ENCODE measurements at regions not wholly inside any gene's neighbourhood (a gene's known extent, or its start where the extent isn't known, plus 50 kb on each side); places are given as distances from the start of the nearest gene placed in this dataset.

DNA sequence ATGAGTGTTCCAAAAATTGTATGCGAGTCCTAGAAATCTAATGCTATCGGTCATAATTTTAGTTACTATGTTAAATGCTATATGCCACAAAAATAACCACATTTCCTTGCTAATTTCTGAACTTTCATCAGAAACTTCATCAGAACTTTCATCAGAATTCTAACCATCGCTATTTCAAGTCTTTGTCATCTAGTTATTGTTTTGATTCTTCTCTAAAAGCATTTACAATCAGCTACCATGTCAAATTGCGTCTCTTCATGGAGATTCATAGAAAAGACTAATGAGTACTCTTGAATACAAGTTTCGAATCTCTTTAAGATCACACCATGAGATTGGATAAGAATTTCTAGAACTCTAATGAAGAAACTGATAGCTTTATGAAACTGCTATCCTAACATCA lies 52.7 kb upstream of the TM9SF2 start:
- TF ChIP-seq, protein P1, sequence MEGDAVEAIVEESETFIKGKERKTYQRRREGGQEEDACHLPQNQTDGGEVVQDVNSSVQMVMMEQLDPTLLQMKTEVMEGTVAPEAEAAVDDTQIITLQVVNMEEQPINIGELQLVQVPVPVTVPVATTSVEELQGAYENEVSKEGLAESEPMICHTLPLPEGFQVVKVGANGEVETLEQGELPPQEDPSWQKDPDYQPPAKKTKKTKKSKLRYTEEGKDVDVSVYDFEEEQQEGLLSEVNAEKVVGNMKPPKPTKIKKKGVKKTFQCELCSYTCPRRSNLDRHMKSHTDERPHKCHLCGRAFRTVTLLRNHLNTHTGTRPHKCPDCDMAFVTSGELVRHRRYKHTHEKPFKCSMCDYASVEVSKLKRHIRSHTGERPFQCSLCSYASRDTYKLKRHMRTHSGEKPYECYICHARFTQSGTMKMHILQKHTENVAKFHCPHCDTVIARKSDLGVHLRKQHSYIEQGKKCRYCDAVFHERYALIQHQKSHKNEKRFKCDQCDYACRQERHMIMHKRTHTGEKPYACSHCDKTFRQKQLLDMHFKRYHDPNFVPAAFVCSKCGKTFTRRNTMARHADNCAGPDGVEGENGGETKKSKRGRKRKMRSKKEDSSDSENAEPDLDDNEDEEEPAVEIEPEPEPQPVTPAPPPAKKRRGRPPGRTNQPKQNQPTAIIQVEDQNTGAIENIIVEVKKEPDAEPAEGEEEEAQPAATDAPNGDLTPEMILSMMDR (IDR thresholded peaks at IDR 0.05): no peak
- TF ChIP-seq EZH2 (IDR thresholded peaks at IDR 0.05) (no peak), EZH2phosphoT487 (IDR thresholded peaks at IDR 0.05) (no peak)

Measured in neural progenitor cell (in vitro differentiated cells).